Glutamatergic neuron (in vitro differentiated cells): ENCODE measurements at regions not wholly inside any gene's neighbourhood (a gene's known extent, or its start where the extent isn't known, plus 50 kb on each side); places are given as distances from the start of the nearest gene placed in this dataset.

Experiments used
- DNase-seq: peaks from one replicate; pipeline ENCODE4 v3.0.0; 2022
- H3K27ac Mint-ChIP-seq: one replicate; pipeline ENCODE4 v1.8.0; 2020; ENCODE audit warnings: mild to moderate bottlenecking, mixed read lengths, inconsistent platforms; ENCODE audit not compliant: unreplicated experiment
- H3K27me3 Mint-ChIP-seq: one replicate; pipeline ENCODE4 v1.8.0; 2020; ENCODE audit warnings: mild to moderate bottlenecking, moderate library complexity, mixed read lengths, inconsistent platforms; ENCODE audit not compliant: unreplicated experiment
- H3K36me3 Mint-ChIP-seq: one replicate; pipeline ENCODE4 v1.8.0; 2020; ENCODE audit warnings: mild to moderate bottlenecking, mixed read lengths, inconsistent platforms; ENCODE audit not compliant: unreplicated experiment
- H3K4me1 Mint-ChIP-seq: one replicate; pipeline ENCODE4 v1.8.0; 2020; ENCODE audit warnings: mild to moderate bottlenecking, low read depth, mixed read lengths, inconsistent platforms; ENCODE audit not compliant: unreplicated experiment
- H3K4me3 Mint-ChIP-seq: one replicate; pipeline ENCODE4 v1.8.0; 2020; ENCODE audit warnings: mild to moderate bottlenecking, mixed read lengths, inconsistent platforms; ENCODE audit not compliant: unreplicated experiment
- H3K9me3 Mint-ChIP-seq: one replicate; pipeline ENCODE4 v1.8.0; 2020; ENCODE audit warnings: mild to moderate bottlenecking, moderate library complexity, mixed read lengths, inconsistent platforms; ENCODE audit not compliant: unreplicated experiment
- TF ChIP-seq, protein P1 (sequence below): fragments of 200-600 bp; sonication (generic); IDR thresholded peaks from one replicate; pipeline ENCODE4 v1.5.0; 2021; ENCODE audit not compliant: partially characterized antibody, unreplicated experiment

DNA sequence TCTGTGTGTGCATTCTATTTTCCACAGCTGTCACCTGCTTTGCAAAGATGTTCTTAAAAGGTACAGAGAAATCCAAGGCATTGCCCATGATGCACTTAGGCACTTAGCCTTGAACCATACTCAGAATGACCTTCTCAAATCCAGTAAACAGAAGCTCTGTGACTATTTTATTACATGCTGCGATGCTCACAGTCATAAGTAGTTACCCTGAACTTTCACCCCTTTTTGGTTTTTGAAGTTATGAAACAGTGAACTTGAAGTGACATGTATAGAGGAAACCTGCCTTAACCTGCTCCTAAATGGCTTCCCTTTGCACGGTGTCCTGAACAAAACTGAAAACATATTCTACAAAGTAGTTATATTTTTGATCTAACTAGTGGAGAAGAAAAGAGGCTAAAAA lies 100.4 kb downstream of the SLC10A2 start:
- Mint-ChIP-seq H3K9me3 (no peaks in the 10 kb centered on the region), H3K4me1 (no peaks in the 10 kb centered on the region), H3K36me3 (no peaks in the 10 kb centered on the region)

DNA sequence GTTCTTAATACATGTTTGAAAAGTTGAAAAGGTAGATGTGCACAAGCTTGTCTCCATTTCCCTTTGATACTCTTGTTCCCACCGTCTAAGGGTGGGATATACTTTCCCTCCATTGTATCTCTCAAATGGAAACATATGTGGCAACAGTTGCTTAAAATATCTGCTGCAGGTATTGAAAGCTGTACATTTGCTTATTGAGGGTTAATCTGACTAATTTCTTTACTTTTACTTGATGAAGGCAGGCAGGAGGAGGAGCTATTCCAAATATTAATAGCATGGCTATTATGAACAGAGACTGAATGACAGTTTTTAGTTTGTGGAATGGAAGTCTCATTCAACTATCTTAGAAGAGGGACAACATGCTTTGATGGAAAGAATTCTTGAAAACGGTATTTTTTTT lies 103.8 kb downstream of the SLC10A2 start:
- peaks cover 2% of the 10 kb centered on the region for H3K9me3 Mint-ChIP-seq
- H3K27me3 Mint-ChIP-seq: no peaks in the 10 kb centered on the region
- no peaks in the 10 kb centered on the region for H3K36me3 Mint-ChIP-seq
- H3K27ac Mint-ChIP-seq: no peak overlapping the region
- TF ChIP-seq, protein P1, sequence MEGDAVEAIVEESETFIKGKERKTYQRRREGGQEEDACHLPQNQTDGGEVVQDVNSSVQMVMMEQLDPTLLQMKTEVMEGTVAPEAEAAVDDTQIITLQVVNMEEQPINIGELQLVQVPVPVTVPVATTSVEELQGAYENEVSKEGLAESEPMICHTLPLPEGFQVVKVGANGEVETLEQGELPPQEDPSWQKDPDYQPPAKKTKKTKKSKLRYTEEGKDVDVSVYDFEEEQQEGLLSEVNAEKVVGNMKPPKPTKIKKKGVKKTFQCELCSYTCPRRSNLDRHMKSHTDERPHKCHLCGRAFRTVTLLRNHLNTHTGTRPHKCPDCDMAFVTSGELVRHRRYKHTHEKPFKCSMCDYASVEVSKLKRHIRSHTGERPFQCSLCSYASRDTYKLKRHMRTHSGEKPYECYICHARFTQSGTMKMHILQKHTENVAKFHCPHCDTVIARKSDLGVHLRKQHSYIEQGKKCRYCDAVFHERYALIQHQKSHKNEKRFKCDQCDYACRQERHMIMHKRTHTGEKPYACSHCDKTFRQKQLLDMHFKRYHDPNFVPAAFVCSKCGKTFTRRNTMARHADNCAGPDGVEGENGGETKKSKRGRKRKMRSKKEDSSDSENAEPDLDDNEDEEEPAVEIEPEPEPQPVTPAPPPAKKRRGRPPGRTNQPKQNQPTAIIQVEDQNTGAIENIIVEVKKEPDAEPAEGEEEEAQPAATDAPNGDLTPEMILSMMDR: no peak
- H3K4me3 Mint-ChIP-seq: no peak overlapping the region
- DNase-seq: no peak
- no peaks in the 10 kb centered on the region for H3K4me1 Mint-ChIP-seq

More for the DNA sequence above, 100.4 kb downstream of the SLC10A2 start:
- no peak for DNase-seq
- Mint-ChIP-seq H3K4me3 (no peak overlapping the region), H3K27ac (no peak overlapping the region), H3K27me3 (no peaks in the 10 kb centered on the region)
- TF ChIP-seq, protein P1: no peak

DNA sequence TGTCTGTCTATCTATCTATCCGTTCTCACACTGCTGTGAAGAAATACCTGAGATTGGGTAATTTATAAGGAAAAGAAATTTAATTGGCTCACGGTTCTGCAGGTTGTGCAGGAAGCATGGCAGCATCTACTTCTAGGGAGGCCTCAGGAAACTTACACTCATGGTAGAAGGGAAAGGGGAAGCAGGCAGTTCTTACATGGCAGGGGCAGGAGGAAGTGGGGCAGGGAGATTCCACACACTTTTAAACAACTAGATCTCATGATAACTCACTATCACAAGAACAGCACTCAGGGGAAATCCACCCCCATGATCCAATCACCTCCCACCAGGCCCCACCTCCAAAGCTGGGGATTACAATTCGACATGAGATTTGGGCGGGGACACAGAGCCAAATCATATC lies 105.3 kb downstream of the SLC10A2 start:
- peaks cover 2% of the 10 kb centered on the region for H3K9me3 Mint-ChIP-seq
- TF ChIP-seq, protein P1: no peak
- H3K4me1 Mint-ChIP-seq: peaks cover 3% of the 10 kb centered on the region
- no peak overlapping the region for H3K27ac Mint-ChIP-seq
- no peak overlapping the region for H3K4me3 Mint-ChIP-seq
- no peaks in the 10 kb centered on the region for H3K27me3 Mint-ChIP-seq
- no peaks in the 10 kb centered on the region for H3K36me3 Mint-ChIP-seq
- no peak for DNase-seq

DNA sequence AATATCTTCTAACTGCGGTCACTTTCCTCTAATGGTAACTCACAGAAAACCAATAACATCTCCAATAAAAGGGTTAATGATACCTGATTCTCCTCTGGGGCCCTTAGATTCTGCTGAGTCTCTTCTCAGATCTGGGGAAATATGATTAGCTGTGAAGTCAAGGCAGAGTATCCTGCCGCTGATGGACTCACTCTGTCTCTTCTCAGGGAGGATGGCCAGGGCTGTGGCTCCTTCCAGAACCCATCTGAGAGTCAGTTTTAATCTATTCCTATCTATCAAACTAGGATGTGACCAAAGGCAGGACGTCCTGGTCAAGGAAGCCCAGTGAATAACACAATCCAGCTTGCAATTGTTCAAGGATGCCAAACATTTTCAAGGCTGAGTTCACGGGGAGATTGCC lies 109.8 kb downstream of the SLC10A2 start:
- peaks cover 2% of the 10 kb centered on the region for H3K9me3 Mint-ChIP-seq
- no peak overlapping the region for H3K4me3 Mint-ChIP-seq
- no peaks in the 10 kb centered on the region for H3K36me3 Mint-ChIP-seq
- no peak overlapping the region for H3K27ac Mint-ChIP-seq
- no peak for DNase-seq
- peaks cover 7% of the 10 kb centered on the region for H3K4me1 Mint-ChIP-seq
- TF ChIP-seq, protein P1: no peak
- H3K27me3 Mint-ChIP-seq: no peaks in the 10 kb centered on the region

DNA sequence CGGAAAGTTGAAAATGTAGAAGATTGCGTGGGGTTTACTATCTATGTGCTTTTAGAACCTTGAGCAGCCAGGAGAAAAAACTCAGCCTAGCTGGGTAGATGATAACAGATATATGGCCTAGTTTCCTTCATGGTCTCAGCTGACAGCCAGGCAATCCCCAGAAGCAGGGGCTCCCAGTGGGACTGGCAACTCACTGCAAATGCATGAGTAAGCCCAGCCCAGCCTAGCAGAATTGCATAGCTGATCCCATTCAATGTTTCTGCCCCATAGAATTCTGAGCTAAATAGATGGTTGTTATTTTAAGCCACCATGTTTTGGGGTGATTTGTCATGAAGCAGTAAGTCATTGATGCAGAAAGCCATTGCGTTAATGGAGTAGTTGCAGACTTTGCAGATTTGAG lies 108.5 kb downstream of the ERCC5 start:
- H3K36me3 Mint-ChIP-seq: no peaks in the 10 kb centered on the region
- peaks cover 2% of the 10 kb centered on the region for H3K9me3 Mint-ChIP-seq
- H3K4me3 Mint-ChIP-seq: no peak overlapping the region
- DNase-seq: peak; percentile 48
- H3K27me3 Mint-ChIP-seq: no peaks in the 10 kb centered on the region
- H3K27ac Mint-ChIP-seq: no peak overlapping the region
- peaks cover 7% of the 10 kb centered on the region for H3K4me1 Mint-ChIP-seq
- TF ChIP-seq, protein P1: no peak
